KBM-7 (cell line): ENCODE measurements at regions not wholly inside any gene's neighbourhood (a gene's known extent, or its start where the extent isn't known, plus 50 kb on each side); places are given as distances from the start of the nearest gene placed in this dataset.

Source experiments
- DNase-seq: peaks from one replicate; pipeline ENCODE4 v3.0.0-alpha.2; 2015
- in situ Hi-C: fragments of 300-500 bp; cut with MboI; formaldehyde crosslinking; loops from 2 replicates; pipeline ENCODE4 v1.14.3; 2020; ENCODE audit warnings: low sequenced_read_pairs, low pct_unique_long_range_greater_than_20kb, mixed read lengths

- in situ Hi-C loops: loop anchor here (25.0 kb wide), 2 partner anchors 497 to 922 kb away; partner anchors contain the start of gene GUCY2F
These were observed 50.4 kb downstream of the RTL9 start for GRCh38 chrX:110408949-110409588.

DNA sequence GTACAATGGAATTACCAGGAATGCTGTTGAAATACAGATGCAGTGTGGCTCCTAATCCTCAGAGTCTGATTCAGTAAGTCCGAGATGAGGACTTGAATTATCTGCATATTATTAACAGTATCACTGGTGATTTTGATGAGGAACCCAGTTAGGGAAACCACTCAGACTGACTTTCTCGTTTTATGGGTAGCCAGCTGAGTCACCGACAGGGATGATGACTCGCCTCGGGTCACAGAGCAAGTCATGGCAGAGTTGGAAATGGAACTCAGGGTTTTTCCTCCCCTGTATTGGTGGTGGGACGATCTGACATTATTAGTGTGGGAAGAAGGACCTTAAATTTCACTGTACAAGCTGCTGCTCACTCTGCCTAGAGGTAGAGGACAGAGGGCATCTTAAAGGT, 51.3 kb downstream of the RTL9 start:
- DNase-seq: no peak
- in situ Hi-C loops: loop anchor here (25.0 kb wide), 2 partner anchors 498 to 923 kb away; partner anchors contain the start of gene GUCY2F

More at GRCh38 chrX:110408949-110409588, 50.4 kb downstream of the RTL9 start:
- no peak for DNase-seq

DNA sequence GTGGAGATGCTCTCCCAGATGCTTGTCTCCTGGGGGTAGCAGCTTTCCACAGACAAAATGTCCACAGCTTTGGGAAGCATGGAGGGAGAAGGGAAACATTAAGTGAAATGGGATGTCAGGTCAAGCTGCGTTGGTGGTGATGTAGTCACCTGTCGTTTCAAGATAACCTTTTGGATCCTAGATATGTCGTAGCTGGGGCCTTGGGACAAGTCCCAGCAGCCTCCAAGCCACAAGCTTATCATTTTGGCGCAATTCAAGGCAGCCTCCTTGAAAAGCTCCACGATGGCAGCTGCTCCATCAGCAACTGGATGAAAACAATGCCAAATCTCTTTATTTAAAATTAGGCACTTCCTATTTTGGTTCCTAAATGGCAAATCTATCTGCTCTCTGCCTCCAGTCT, 52.0 kb downstream of the RTL9 start:
- DNase-seq: no peak
- in situ Hi-C loops: loop anchor here (25.0 kb wide), 2 partner anchors 498 to 923 kb away; partner anchors contain the start of gene GUCY2F

DNA sequence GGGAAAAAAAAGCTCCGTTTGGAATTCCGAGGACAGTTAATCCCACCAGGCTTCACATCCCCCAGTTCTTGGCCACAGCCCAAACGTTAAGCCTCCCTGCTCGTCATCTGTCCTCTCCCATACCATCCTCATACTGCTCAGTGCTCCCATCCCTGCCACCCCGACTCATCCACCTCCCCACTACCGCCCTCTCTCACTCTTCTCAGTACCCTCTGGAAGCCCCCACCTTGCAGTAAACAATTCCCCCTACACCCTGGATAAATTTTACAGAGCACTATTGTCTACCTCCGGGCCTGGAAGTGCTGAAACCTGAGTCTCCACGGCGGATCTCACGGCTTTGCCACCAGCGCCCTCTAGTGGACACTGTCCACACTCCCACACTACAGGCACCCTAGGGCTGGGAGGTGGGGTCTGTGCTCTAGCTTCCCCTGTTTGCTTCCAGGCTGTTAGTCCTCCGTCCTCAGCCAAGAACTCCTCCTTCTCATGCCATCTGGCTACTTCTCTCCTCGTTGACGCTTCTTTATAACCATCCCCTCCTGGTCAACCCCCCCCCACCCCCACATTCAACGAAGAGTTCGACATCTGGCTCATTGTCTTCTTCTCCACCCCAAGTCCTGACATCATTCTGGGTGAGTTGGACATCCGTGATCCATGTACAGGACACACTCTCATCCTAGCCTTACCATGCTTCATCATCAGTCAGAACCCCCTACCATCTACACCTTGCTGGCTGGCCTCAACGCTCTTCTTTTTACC, 54.5 kb downstream of the RTL9 start:
- DNase-seq: peak; percentile 87
- in situ Hi-C loops: loop anchor here (25.0 kb wide), 2 partner anchors 501 to 926 kb away; partner anchors contain the start of gene GUCY2F

DNA sequence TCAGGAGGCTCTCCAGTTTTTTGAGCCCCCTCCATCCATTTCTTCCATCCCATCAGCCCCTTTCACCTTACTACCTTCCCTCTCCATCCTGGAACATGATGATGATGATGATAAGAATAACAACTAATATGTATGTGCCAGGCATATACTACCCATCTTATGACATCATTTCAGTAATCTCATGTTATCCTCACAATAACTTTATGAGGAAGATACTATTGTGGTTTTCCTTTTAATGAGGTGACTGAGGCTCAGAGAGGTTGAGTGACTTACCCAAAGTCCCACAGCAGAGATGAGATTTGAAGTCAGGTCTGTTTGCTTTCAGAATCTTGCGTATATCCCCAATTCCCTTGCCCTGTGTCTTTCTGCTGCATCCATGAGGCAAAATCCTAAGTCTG, 55.1 kb downstream of the RTL9 start:
- DNase-seq: no peak
- in situ Hi-C loops: loop anchor here (25.0 kb wide), 2 partner anchors 501 to 926 kb away; partner anchors contain the start of gene GUCY2F

GRCh38 chrX:110414273-110414672, 55.6 kb downstream of the RTL9 start:
- in situ Hi-C loops: loop anchor here (25.0 kb wide), 2 partner anchors 502 to 927 kb away; partner anchors contain the start of gene GUCY2F
- no peak for DNase-seq

GRCh38 chrX:110414679-110415439, 56.2 kb downstream of the RTL9 start:
- DNase-seq: no peak
- in situ Hi-C loops: loop anchor here (25.0 kb wide), 2 partner anchors 503 to 928 kb away; partner anchors contain the start of gene GUCY2F

DNA sequence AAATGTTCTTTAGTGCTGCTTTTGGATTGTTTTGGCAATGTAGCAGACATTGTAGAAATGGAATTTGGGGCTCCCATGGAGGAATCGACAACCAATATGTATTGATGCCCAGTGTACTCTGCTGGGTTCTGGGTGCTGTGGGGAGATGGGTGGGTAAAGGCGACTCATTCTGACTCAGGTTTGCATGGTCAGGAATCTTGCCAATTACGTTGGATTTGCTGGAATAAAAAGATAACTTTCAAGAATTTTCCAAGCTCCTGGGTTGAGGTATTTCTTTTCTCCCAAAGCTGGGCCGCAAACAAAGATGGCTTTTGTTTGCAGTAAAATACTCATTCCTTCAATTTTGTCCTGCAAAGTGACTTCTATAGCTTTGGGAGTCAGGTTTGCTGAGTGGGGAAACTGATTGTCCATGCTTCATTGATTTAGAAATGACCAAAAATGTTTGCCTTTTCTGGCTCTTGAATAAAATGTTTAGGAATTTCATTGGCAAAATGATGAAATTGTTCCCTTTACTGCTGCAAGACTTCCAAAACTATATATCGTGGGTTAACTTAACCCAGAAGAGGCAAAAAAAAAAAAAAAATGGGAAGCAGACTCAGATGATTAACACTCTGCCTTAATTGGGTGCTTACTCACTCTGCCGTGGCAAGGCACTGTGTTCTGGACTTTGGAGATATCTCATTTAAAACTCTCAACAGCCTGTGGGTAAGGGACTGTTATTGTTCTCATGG, 57.0 kb downstream of the RTL9 start:
- in situ Hi-C loops: loop anchor here (25.0 kb wide), 2 partner anchors 503 to 928 kb away; partner anchors contain the start of gene GUCY2F
- no peak for DNase-seq

DNA sequence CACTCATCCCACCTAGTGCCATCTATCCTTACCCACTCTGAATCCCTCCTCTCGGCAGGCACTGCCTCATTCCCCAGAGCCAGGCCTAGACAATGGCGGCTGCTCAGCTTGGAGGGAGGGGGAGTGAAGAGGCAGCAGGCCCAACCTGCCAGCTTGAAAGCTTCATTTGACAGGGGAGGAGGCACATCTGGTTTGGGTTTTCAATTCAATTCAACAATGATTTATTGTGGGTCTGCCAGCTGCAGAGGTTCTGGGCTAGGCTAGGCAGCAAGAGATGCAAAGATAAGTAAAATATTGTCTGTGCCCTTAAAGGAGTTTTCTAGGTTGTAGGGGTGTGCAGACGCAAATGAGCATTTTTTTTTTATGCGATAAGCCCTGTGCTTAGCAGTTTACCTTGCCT, 58.5 kb downstream of the RTL9 start:
- in situ Hi-C loops: loop anchor here (25.0 kb wide), 2 partner anchors 505 to 930 kb away; partner anchors contain the start of gene GUCY2F
- DNase-seq: no peak

GRCh38 chrX:110418316-110419235, 59.9 kb downstream of the RTL9 start:
- DNase-seq: peak; percentile 47

GRCh38 chrX:110419512-110419911, 60.9 kb downstream of the RTL9 start:
- no peak for DNase-seq
- in situ Hi-C loops: loop anchor here (25.0 kb wide), 2 partner anchors 507 to 932 kb away; partner anchors contain the start of gene GUCY2F

More at GRCh38 chrX:110418316-110419235, 59.9 kb downstream of the RTL9 start:
- in situ Hi-C loops: loop anchor here (25.0 kb wide), 2 partner anchors 506 to 931 kb away; partner anchors contain the start of gene GUCY2F

DNA sequence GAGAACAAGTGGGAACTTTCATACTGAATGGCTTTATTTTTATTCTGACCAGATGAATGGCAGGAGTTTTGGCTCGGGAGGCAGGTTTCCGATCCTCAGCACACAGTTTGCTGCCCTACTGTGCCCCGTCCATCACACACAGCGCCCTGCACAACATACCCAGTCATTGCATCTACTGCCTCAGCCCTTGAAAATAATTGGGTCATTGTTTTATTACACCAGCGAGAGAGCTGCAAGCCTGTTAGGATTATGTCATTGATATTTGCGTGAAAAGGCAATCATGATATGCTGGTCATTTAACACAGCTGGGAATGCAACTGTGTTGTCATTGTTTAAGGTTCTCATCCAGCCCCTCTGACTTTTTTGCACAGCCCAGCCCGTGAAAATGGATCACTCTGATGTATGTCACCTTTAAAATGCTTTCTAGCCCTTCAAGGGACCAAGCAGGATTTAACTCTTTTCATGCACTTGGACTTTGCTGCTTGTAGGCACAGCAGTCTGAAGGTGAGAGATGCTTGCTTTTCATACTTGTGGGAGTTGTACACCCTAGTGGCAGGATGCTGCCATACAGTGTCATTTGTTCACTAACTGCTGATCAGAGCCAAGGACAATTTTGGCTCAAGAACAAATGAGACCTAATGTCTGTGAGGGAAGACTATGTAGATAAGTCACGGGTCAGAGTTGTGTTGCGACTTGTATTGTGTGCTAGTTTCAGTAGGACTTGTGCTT, 62.3 kb downstream of the RTL9 start:
- in situ Hi-C loops: loop anchor here (25.0 kb wide), 2 partner anchors 509 to 934 kb away; partner anchors contain the start of gene GUCY2F
- DNase-seq: peak; percentile 28

DNA sequence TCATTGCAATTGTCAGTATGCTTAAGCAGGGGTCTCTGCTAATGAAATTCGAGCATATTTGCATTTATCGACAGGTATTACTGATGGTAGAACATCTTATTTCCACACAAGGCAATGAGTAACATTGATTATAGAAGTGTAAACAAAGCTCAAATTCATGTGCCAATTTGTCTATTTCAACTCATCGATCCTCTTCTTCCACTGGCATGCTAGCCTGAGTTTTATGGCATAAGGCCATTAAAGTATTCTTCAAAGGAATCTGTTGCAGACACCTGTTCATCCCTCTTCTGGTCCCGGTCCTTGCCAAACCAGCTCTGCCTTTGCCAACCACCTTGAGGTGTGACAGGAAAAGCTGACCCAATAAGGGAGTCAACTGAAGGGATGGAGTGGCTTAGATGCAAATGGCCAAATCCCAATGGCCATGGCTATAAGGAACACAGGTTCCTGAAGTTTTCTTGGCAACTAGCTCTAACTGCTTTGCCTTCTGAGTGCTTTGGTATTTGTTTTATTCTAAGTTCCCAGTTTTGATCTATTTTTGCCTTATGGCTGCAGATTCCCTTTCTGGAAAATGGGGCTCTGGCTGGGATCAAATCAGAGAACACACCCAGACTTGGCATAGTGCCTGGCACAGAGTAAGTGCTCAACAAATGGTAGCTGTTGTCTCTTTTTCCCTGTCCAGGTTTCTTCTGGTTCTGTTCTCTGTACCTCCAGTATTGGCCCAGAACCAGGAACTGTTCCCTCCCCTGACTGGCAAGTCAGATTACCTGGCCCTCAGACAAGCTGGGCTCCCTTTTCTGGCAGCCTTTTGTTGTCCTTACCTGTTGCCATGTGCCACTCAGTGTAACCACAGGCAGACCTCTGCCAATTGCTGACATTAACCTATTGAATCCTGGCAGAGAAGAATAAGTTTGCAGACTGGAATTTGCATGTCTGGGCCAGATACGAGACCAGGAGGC, 63.1 kb downstream of the RTL9 start:
- DNase-seq: no peak
- in situ Hi-C loops: loop anchor here (25.0 kb wide), 2 partner anchors 509 to 934 kb away; partner anchors contain the start of gene GUCY2F

GRCh38 chrX:110425222-110426154, 66.8 kb downstream of the RTL9 start:
- in situ Hi-C loops: no loop called here

DNA sequence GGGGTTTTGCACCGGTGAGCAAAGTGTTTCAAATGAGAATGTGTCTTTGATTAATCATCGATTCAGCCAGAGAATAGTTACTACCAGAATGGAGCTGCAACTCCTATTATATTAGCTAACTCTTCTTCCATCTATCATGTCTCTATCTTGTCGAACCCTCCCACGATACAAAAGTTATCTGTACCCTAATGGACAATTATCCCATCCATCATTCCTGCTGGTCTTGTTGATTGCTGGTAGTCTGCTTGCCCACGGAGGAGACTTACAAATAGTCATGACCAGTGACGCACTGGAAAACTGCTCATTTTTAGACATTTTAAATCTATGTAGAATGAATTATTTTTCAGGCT, 67.5 kb downstream of the RTL9 start:
- in situ Hi-C loops: no loop called here

More at GRCh38 chrX:110425222-110426154, 66.8 kb downstream of the RTL9 start:
- no peak for DNase-seq

More for the DNA sequence above, 67.5 kb downstream of the RTL9 start:
- no peak for DNase-seq
